Keratinocyte (primary cell): ENCODE measurements at regions not wholly inside any gene's neighbourhood (a gene's known extent, or its start where the extent isn't known, plus 50 kb on each side); places are given as distances from the start of the nearest gene placed in this dataset.

Experiments
- DNase-seq: peaks from one replicate; pipeline ENCODE4 v3.0.0-alpha.2; 2011; ENCODE audit warnings: low read depth, missing footprints, low spot score
- FAIRE-seq: peaks from 2 replicates; lab custom pipeline; 2011; peaks lifted over from hg19 to GRCh38; lab: Jason Lieb, UNC
- H2AFZ ChIP-seq: 2 replicates; pipeline ENCODE4 v1.6.0; 2012; ENCODE audit warnings: low read length, control low read depth, inconsistent platforms; ENCODE audit not compliant: control insufficient read depth
- H3K27ac ChIP-seq: 2 replicates; pipeline ENCODE4 v1.5.1; 2011; ENCODE audit warnings: low read length; ENCODE audit not compliant: control insufficient read depth, insufficient read depth
- H3K27me3 ChIP-seq: 3 replicates; pipeline ENCODE4 v1.6.0; 2011; ENCODE audit warnings: low read length; ENCODE audit not compliant: control insufficient read depth, insufficient read depth; ENCODE audit errors: extremely low read depth
- H3K36me3 ChIP-seq, 2 experiments: 2 replicates in 1 of 2; 3 replicates in 1 of 2; pipeline ENCODE4 v1.5.1; 2011; ENCODE audit warnings: low read length in 2 of 2, mild to moderate bottlenecking in 1 of 2; ENCODE audit not compliant: control insufficient read depth in 2 of 2, insufficient read depth in 2 of 2; ENCODE audit errors: extremely low read depth in 1 of 2
- H3K4me1 ChIP-seq: 3 replicates; pipeline ENCODE4 v1.5.1; 2011; ENCODE audit warnings: low read length; ENCODE audit not compliant: control insufficient read depth, insufficient read depth; ENCODE audit errors: extremely low read depth
- H3K4me2 ChIP-seq: 3 replicates; pipeline ENCODE4 v1.6.0; 2011; ENCODE audit warnings: low read depth, low read length; ENCODE audit not compliant: control insufficient read depth, insufficient read depth; ENCODE audit errors: extremely low read depth
- H3K4me3 ChIP-seq, 3 experiments: fragments of 200-600 bp in 1 of 3; sonication (generic) in 1 of 3; 2 replicates in 2 of 3; 3 replicates in 1 of 3; pipeline ENCODE4 v1.5.1; 2011 to 2016; ENCODE audit warnings: low read length in 3 of 3, mild to moderate bottlenecking in 3 of 3, control low read depth in 2 of 3, inconsistent platforms in 1 of 3, low read depth in 1 of 3, mixed read lengths in 1 of 3, mixed run types in 1 of 3, moderate library complexity in 1 of 3; ENCODE audit not compliant: control insufficient read depth in 2 of 3, insufficient read depth in 2 of 3; ENCODE audit errors: extremely low read depth in 1 of 3
- H3K79me2 ChIP-seq: 2 replicates; pipeline ENCODE4 v1.6.0; 2012; ENCODE audit warnings: low read length; ENCODE audit not compliant: control insufficient read depth, insufficient read depth
- H3K9ac ChIP-seq: 3 replicates; pipeline ENCODE4 v1.6.0; 2011; ENCODE audit warnings: low read length; ENCODE audit not compliant: control insufficient read depth, insufficient read depth; ENCODE audit errors: extremely low read depth
- H3K9me1 ChIP-seq: 3 replicates; pipeline ENCODE4 v1.6.0; 2011; ENCODE audit warnings: low read length; ENCODE audit not compliant: control insufficient read depth, insufficient read depth; ENCODE audit errors: extremely low read depth
- H3K9me3 ChIP-seq: 2 replicates; pipeline ENCODE4 v1.5.1; 2012; ENCODE audit warnings: low read depth, low read length; ENCODE audit not compliant: control insufficient read depth
- H4K20me1 ChIP-seq: 3 replicates; pipeline ENCODE4 v1.6.0; 2011; ENCODE audit warnings: low read length; ENCODE audit not compliant: control insufficient read depth, insufficient read depth; ENCODE audit errors: extremely low read depth
- CTCF ChIP-seq, 3 experiments: IDR thresholded peaks in 1 of 3; conservative IDR thresholded peaks in 1 of 3; optimal IDR thresholded peaks in 1 of 3; 2 replicates in 2 of 3; 3 replicates in 1 of 3; pipeline versions ENCODE3 to v1.5.1; 2011; ENCODE audit warnings: low read length in 3 of 3, mild to moderate bottlenecking in 3 of 3, moderate library complexity in 2 of 3, control low read depth in 1 of 3, inconsistent platforms in 1 of 3; ENCODE audit not compliant: insufficient read depth in 2 of 3; ENCODE audit errors: extremely low read depth in 1 of 3
- EZH2 ChIP-seq: IDR thresholded peaks from one replicate; pipeline ENCODE4 v1.6.1; 2012; ENCODE audit warnings: inconsistent platforms, mild to moderate bottlenecking, low read length, moderate library complexity
- dilution Hi-C: fragments of 300-500 bp; cut with MboI; formaldehyde crosslinking; loops from one replicate; pipeline ENCODE4 v1.7.0; 2020; ENCODE audit warnings: low sequenced_read_pairs; ENCODE audit not compliant: extremely low pct_ligation_motif_present

GRCh38 chr9:26369093-26369492 is 523.5 kb downstream of the CAAP1 start:
- Histone ChIP-seq H4K20me1 (no peaks in the 10 kb centered on the region), H3K4me1 (no peaks in the 10 kb centered on the region), H3K4me3 (no peak overlapping the region), H3K27ac (no peak overlapping the region), H2AFZ (no peak overlapping the region), H3K9me3 (no peaks in the 10 kb centered on the region), H3K27me3 (no peaks in the 10 kb centered on the region), H3K9ac (no peak overlapping the region), H3K79me2 (no peaks in the 10 kb centered on the region), H3K4me2 (no peak overlapping the region), H3K36me3 (no peaks in the 10 kb centered on the region), H3K9me1 (no peaks in the 10 kb centered on the region)
- no peak for DNase-seq
- TF ChIP-seq EZH2 (no peak), CTCF (optimal IDR thresholded peaks at IDR 0.05 in 1 of 3, IDR thresholded peaks at IDR 0.05 in 1 of 3, conservative IDR thresholded peaks at IDR 0.05 in 1 of 3; ENCODE audit: extremely low read depth in 1 of 3, insufficient read depth in 2 of 3, low read length in 3 of 3) (no peak)
- FAIRE-seq, result no peak
- dilution Hi-C loops, result no loop called here

- dilution Hi-C loops, result no loop called here
- Histone ChIP-seq H3K9me3 (no peaks in the 10 kb centered on the region), H3K4me2 (no peak overlapping the region), H2AFZ (no peak overlapping the region), H3K4me1 (no peaks in the 10 kb centered on the region), H3K79me2 (no peaks in the 10 kb centered on the region), H3K27me3 (no peaks in the 10 kb centered on the region), H3K4me3 (no peak overlapping the region), H4K20me1 (no peaks in the 10 kb centered on the region), H3K27ac (no peak overlapping the region), H3K9ac (no peak overlapping the region), H3K9me1 (no peaks in the 10 kb centered on the region), H3K36me3 (no peaks in the 10 kb centered on the region)
- TF ChIP-seq CTCF (optimal IDR thresholded peaks at IDR 0.05 in 1 of 3, IDR thresholded peaks at IDR 0.05 in 1 of 3, conservative IDR thresholded peaks at IDR 0.05 in 1 of 3; ENCODE audit: extremely low read depth in 1 of 3, insufficient read depth in 2 of 3, low read length in 3 of 3) (no peak), EZH2 (no peak)
- DNase-seq (no peak), FAIRE-seq (no peak)
Observed at GRCh38 chr9:26368241-26368640, 524.4 kb downstream of the CAAP1 start.
